MM.1S (cell line): ENCODE measurements at regions not wholly inside any gene's neighbourhood (a gene's known extent, or its start where the extent isn't known, plus 50 kb on each side); places are given as distances from the start of the nearest gene placed in this dataset.
"Not testable (repeated sequence)": the region's sequence is repeated elsewhere in the genome, so short reads cannot be mapped to it uniquely, and the experiment has no call there.

Experiments
- DNase-seq: peaks from one replicate; pipeline ENCODE4 v3.0.0-alpha.2; 2015
- H2AFZ ChIP-seq: fragments of 300-600 bp; sonication (generic); 2 replicates; pipeline ENCODE4 v1.6.0; 2016; ENCODE audit warnings: antibody characterized with exemption, low read length
- H3F3A ChIP-seq: fragments of 300-600 bp; sonication (generic); 2 replicates; pipeline ENCODE4 v1.6.1; 2016; ENCODE audit warnings: mild to moderate bottlenecking, antibody characterized with exemption, low read length, moderate library complexity, mixed read lengths; ENCODE audit not compliant: insufficient read depth
- H3K27ac ChIP-seq: fragments of 300-600 bp; sonication (generic); 2 replicates; pipeline ENCODE4 v1.5.1; 2016; ENCODE audit warnings: mild to moderate bottlenecking, low read length
- H3K27me3 ChIP-seq: fragments of 300-600 bp; sonication (generic); replicated peaks from 2 replicates; pipeline ENCODE4 v1.6.0; 2016; ENCODE audit warnings: low read length; ENCODE audit not compliant: insufficient read depth
- H3K36me3 ChIP-seq: fragments of 300-600 bp; sonication (generic); replicated peaks from 2 replicates; pipeline ENCODE4 v1.6.1; 2016; ENCODE audit warnings: mild to moderate bottlenecking, low read length, mixed read lengths; ENCODE audit not compliant: insufficient read depth
- H3K4me1 ChIP-seq: fragments of 300-600 bp; sonication (generic); 2 replicates; pipeline ENCODE4 v1.6.1; 2016; ENCODE audit warnings: low read length, mixed read lengths
- H3K4me2 ChIP-seq: fragments of 300-600 bp; sonication (generic); 2 replicates; pipeline ENCODE4 v1.6.0; 2016; ENCODE audit warnings: low read depth, low read length
- H3K4me3 ChIP-seq: fragments of 300-600 bp; sonication (generic); 2 replicates; pipeline ENCODE4 v1.5.1; 2016; ENCODE audit warnings: low read length, mixed read lengths
- H3K79me2 ChIP-seq: fragments of 300-600 bp; sonication (generic); 2 replicates; pipeline ENCODE4 v1.6.1; 2016; ENCODE audit warnings: mixed run types, low read length, mixed read lengths
- H3K9ac ChIP-seq: fragments of 300-600 bp; sonication (generic); 2 replicates; pipeline ENCODE4 v1.6.1; 2016; ENCODE audit warnings: low read length, mixed read lengths
- H3K9me2 ChIP-seq: fragments of 300-600 bp; sonication (generic); replicated peaks from 2 replicates; pipeline ENCODE4 v1.6.1; 2016; ENCODE audit warnings: mild to moderate bottlenecking, low read length, mixed read lengths; ENCODE audit not compliant: insufficient read depth
- H3K9me3 ChIP-seq: fragments of 300-600 bp; sonication (generic); replicated peaks from 2 replicates; pipeline ENCODE4 v1.6.1; 2016; ENCODE audit warnings: mild to moderate bottlenecking, low read length, mixed read lengths; ENCODE audit not compliant: insufficient read depth
- H4K20me1 ChIP-seq: fragments of 300-600 bp; sonication (generic); 2 replicates; pipeline ENCODE4 v1.6.1; 2016; ENCODE audit warnings: mild to moderate bottlenecking, low read length, moderate library complexity, mixed read lengths; ENCODE audit not compliant: insufficient read depth
- CTCF ChIP-seq: fragments of 300-600 bp; sonication (generic); IDR thresholded peaks from 2 replicates; pipeline ENCODE4 v1.5.1; 2016; ENCODE audit warnings: antibody characterized with exemption, low read length, mixed read lengths
- EZH2 ChIP-seq: fragments of 300-600 bp; sonication (generic); optimal IDR thresholded peaks from 2 replicates; pipeline ENCODE3; 2017; ENCODE audit warnings: low read depth, mild to moderate bottlenecking, antibody characterized with exemption, low read length, mixed read lengths
- EZH2phosphoT487 ChIP-seq: fragments of 300-600 bp; sonication (generic); IDR thresholded peaks from 2 replicates; pipeline ENCODE4 v1.6.1; 2018; ENCODE audit warnings: antibody characterized with exemption, low read length

- TF ChIP-seq EZH2phosphoT487: no peak
- no peak for TF ChIP-seq CTCF
- TF ChIP-seq EZH2: no peak
- Histone ChIP-seq H4K20me1 (no peaks in the 10 kb centered on the region), H3K27me3 (no peaks in the 10 kb centered on the region), H3K4me1 (no peaks in the 10 kb centered on the region), H3K9me3 (no peaks in the 10 kb centered on the region), H3K36me3 (no peaks in the 10 kb centered on the region), H3K9ac (no peak overlapping the region), H2AFZ (no peak overlapping the region), H3K4me3 (no peak overlapping the region), H3K79me2 (no peaks in the 10 kb centered on the region), H3K9me2 (no peaks in the 10 kb centered on the region), H3F3A (no peaks in the 10 kb centered on the region), H3K4me2 (no peak overlapping the region), H3K27ac (no peak overlapping the region)
- no peak for DNase-seq
These were observed 162.7 kb upstream of the TTC29 start for GRCh38 chr4:147108409-147108808.

GRCh38 chr4:147109800-147110199 is 164.1 kb upstream of the TTC29 start:
- Histone ChIP-seq H3K79me2 (no peaks in the 10 kb centered on the region), H3K4me1 (no peaks in the 10 kb centered on the region), H3K4me2 (no peak overlapping the region), H3F3A (no peaks in the 10 kb centered on the region), H3K9me2 (no peaks in the 10 kb centered on the region), H3K9ac (no peak overlapping the region), H3K4me3 (no peak overlapping the region), H3K36me3 (no peaks in the 10 kb centered on the region), H2AFZ (no peak overlapping the region), H3K9me3 (no peaks in the 10 kb centered on the region), H4K20me1 (no peaks in the 10 kb centered on the region), H3K27me3 (no peaks in the 10 kb centered on the region), H3K27ac (no peak overlapping the region)
- TF ChIP-seq EZH2phosphoT487 (no peak), EZH2 (no peak), CTCF (no peak)
- no peak for DNase-seq

DNA sequence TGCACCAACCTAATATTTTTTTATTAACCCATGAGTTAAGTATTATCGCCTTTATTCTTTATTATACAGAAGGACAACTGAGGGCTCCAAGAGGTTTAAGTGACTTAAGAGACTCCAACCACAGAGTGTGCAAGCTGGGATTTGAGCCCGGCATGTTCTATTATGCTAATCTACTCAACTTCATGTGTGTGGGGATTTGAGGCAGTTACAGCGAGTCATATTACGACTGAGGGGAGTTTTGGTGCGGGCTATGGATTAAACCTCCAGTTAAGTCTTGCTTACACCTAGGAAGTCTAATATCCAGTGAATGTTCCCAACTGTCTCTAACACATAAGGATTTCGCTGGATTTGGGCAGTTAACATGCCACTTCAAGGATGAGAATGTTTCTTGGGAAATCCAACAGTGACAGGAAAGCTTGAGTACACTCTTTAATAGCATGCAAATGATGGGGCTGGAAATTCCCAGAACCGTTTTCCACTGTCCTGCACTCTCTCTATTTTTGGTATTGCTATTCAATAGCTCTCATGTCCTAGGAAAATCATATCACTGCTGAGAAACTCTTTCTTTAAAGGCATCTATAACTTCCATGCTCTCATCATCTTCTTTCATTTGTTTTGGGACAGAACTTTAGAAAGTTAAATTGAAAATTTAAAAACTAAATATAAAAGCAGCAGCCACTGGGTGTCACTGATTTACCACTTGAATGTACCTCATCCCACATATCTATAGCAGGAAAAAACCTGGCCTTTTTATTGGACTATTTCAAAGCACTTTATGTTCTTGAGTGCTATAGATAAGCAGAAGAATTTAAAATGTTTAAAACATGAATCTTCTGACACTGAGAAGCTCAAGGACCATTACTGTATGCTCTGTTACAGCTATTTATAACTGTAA is 165.1 kb upstream of the TTC29 start:
- DNase-seq: no peak
- no peak overlapping the region for H2AFZ ChIP-seq
- H4K20me1 ChIP-seq: no peaks in the 10 kb centered on the region
- no peak overlapping the region for H3K4me3 ChIP-seq
- H3K9ac ChIP-seq: no peak overlapping the region
- no peak overlapping the region for H3K27ac ChIP-seq
- no peaks in the 10 kb centered on the region for H3K79me2 ChIP-seq
- H3K36me3 ChIP-seq: no peaks in the 10 kb centered on the region
- no peaks in the 10 kb centered on the region for H3K9me2 ChIP-seq
- no peaks in the 10 kb centered on the region for H3K9me3 ChIP-seq
- no peaks in the 10 kb centered on the region for H3K27me3 ChIP-seq
- no peaks in the 10 kb centered on the region for H3F3A ChIP-seq
- H3K4me1 ChIP-seq: no peaks in the 10 kb centered on the region
- H3K4me2 ChIP-seq: no peak overlapping the region
- TF ChIP-seq CTCF (no peak), EZH2 (no peak), EZH2phosphoT487 (no peak)

- not testable (repeated sequence) for H3K4me2 ChIP-seq
These were observed 166.5 kb upstream of the TTC29 start for GRCh38 chr4:147112196-147112595.

More at GRCh38 chr4:147112196-147112595, 166.5 kb upstream of the TTC29 start:
- H3K27ac ChIP-seq, H3K27me3 ChIP-seq, H3F3A ChIP-seq, H3K9me2 ChIP-seq, H4K20me1 ChIP-seq, H3K9me3 ChIP-seq, H3K4me1 ChIP-seq, H3K36me3 ChIP-seq, H3K9ac ChIP-seq, H2AFZ ChIP-seq, DNase-seq, H3K4me3 ChIP-seq, H3K79me2 ChIP-seq: not testable (repeated sequence)
